Neural progenitor cell (in vitro differentiated cells): ENCODE measurements at regions not wholly inside any gene's neighbourhood (a gene's known extent, or its start where the extent isn't known, plus 50 kb on each side); places are given as distances from the start of the nearest gene placed in this dataset.

Source experiments
- CTCF ChIP-seq: fragments of 200-600 bp; sonication (generic); IDR thresholded peaks from 2 replicates; pipeline ENCODE4 v1.5.1; 2017; ENCODE audit warnings: antibody characterized with exemption, mild to moderate bottlenecking
- EZH2 ChIP-seq: fragments of 200-600 bp; sonication (generic); IDR thresholded peaks from 2 replicates; pipeline ENCODE4 v1.6.1; 2017; ENCODE audit warnings: antibody characterized with exemption, mild to moderate bottlenecking, moderate library complexity

DNA sequence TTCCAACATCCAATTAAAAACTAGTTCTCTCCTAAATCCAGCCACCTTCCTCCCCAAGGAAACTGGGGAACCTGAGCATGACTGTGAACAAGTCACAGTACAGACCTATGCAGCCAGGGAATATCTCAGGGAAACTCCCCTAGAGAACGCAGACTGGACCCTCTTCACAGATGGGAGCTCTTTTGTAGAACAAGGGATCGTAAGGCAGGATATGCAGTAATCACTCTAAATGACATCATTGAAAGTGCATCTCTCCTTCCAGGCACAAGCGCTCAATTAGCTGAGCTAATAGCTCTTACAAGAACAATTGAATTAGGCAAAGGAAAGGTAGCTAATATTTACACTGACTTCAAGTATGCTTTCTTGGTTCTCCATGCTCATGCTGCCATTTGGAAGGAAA, 1331.7 kb downstream of the UQCRFS1 start:
- TF ChIP-seq CTCF (no peak), EZH2 (no peak)
